ENCODE measurements at regions not wholly inside any gene's neighbourhood (a gene's known extent, or its start where the extent isn't known, plus 50 kb on each side); places are given as distances from the start of the nearest gene placed in this dataset.

- no peaks in the 10 kb centered on the region for H3K4me1 ChIP-seq
- no peaks in the 10 kb centered on the region for H3K27me3 ChIP-seq
- intact Hi-C loops (cut with DNase I; ENCODE audit: low total_unique reads) = no loop called here
- no peak overlapping the region for H3K27ac ChIP-seq
- DNase-seq = no peak
- H3K36me3 ChIP-seq = no peaks in the 10 kb centered on the region
- no peak overlapping the region for H3K4me3 ChIP-seq
- TF ChIP-seq POLR2A (IDR thresholded peaks at IDR 0.05) (no peak), CTCF (IDR thresholded peaks at IDR 0.05) (no peak)
- no peaks in the 10 kb centered on the region for H3K9me3 ChIP-seq
These were observed 256.9 kb downstream of the RND3 start for GRCh38 chr2:150230616-150231015.

GRCh38 chr2:150230004-150230403 lies 257.5 kb downstream of the RND3 start:
- no peak overlapping the region for H3K27ac ChIP-seq
- intact Hi-C loops (cut with DNase I; ENCODE audit: low total_unique reads) = no loop called here
- no peak for DNase-seq
- H3K4me1 ChIP-seq = no peaks in the 10 kb centered on the region
- H3K9me3 ChIP-seq = no peaks in the 10 kb centered on the region
- H3K4me3 ChIP-seq = no peak overlapping the region
- TF ChIP-seq POLR2A (IDR thresholded peaks at IDR 0.05) = no peak
- no peak for TF ChIP-seq CTCF (IDR thresholded peaks at IDR 0.05)
- no peaks in the 10 kb centered on the region for H3K36me3 ChIP-seq
- H3K27me3 ChIP-seq = no peaks in the 10 kb centered on the region

- Histone ChIP-seq H3K36me3 (no peaks in the 10 kb centered on the region), H3K4me1 (no peaks in the 10 kb centered on the region), H3K27me3 (no peaks in the 10 kb centered on the region), H3K27ac (no peak overlapping the region), H3K9me3 (no peaks in the 10 kb centered on the region), H3K4me3 (no peak overlapping the region)
- TF ChIP-seq POLR2A (IDR thresholded peaks at IDR 0.05) (no peak), CTCF (IDR thresholded peaks at IDR 0.05) (no peak)
- no peak for DNase-seq
- intact Hi-C loops (cut with DNase I; ENCODE audit: low total_unique reads) = no loop called here
These were observed 258.5 kb downstream of the RND3 start for GRCh38 chr2:150228936-150229335.

- Histone ChIP-seq H3K4me3 (no peak overlapping the region), H3K4me1 (no peaks in the 10 kb centered on the region), H3K36me3 (no peaks in the 10 kb centered on the region), H3K27me3 (no peaks in the 10 kb centered on the region), H3K9me3 (no peaks in the 10 kb centered on the region), H3K27ac (no peak overlapping the region)
- no peak for DNase-seq
- no peak for TF ChIP-seq POLR2A (IDR thresholded peaks at IDR 0.05)
- no peak for TF ChIP-seq CTCF (IDR thresholded peaks at IDR 0.05)
- intact Hi-C loops (cut with DNase I; ENCODE audit: low total_unique reads) = no loop called here
These were observed 262.4 kb downstream of the RND3 start for GRCh38 chr2:150225030-150225429.

GRCh38 chr2:150224321-150224720 lies 263.1 kb downstream of the RND3 start:
- no peak for TF ChIP-seq POLR2A (IDR thresholded peaks at IDR 0.05)
- no peak for TF ChIP-seq CTCF (IDR thresholded peaks at IDR 0.05)
- no peak overlapping the region for H3K4me3 ChIP-seq
- H3K36me3 ChIP-seq = no peaks in the 10 kb centered on the region
- no peak for DNase-seq
- no peaks in the 10 kb centered on the region for H3K4me1 ChIP-seq
- no peaks in the 10 kb centered on the region for H3K9me3 ChIP-seq
- H3K27ac ChIP-seq = no peak overlapping the region
- no peaks in the 10 kb centered on the region for H3K27me3 ChIP-seq
- intact Hi-C loops (cut with DNase I; ENCODE audit: low total_unique reads) = no loop called here
